ENCODE measurements at regions not wholly inside any gene's neighbourhood (a gene's known extent, or its start where the extent isn't known, plus 50 kb on each side); places are given as distances from the start of the nearest gene placed in this dataset.

- TF ChIP-seq, protein P1, sequence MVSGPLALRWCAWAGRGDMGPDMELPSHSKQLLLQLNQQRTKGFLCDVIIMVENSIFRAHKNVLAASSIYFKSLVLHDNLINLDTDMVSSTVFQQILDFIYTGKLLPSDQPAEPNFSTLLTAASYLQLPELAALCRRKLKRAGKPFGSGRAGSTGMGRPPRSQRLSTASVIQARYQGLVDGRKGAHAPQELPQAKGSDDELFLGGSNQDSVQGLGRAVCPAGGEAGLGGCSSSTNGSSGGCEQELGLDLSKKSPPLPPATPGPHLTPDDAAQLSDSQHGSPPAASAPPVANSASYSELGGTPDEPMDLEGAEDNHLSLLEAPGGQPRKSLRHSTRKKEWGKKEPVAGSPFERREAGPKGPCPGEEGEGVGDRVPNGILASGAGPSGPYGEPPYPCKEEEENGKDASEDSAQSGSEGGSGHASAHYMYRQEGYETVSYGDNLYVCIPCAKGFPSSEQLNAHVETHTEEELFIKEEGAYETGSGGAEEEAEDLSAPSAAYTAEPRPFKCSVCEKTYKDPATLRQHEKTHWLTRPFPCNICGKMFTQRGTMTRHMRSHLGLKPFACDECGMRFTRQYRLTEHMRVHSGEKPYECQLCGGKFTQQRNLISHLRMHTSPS (CRISPR knock-in tag; IDR thresholded peaks at IDR 0.05; ENCODE audit: low read depth): no peak
- TF ChIP-seq ZNF589 (CRISPR knock-in tag; conservative IDR thresholded peaks at IDR 0.05) (no peak), AKAP8 (CRISPR knock-in tag; IDR thresholded peaks at IDR 0.05) (no peak), THAP11 (CRISPR knock-in tag; IDR thresholded peaks at IDR 0.05) (no peak), TCF7 (IDR thresholded peaks at IDR 0.05; ENCODE audit: low read depth) (peak; percentile 38), ZNF644 (CRISPR knock-in tag; IDR thresholded peaks at IDR 0.05; ENCODE audit: low read depth) (no peak), HNF4A (CRISPR knock-in tag; IDR thresholded peaks at IDR 0.05) (peak; percentile 83), RXRA (CRISPR knock-in tag; IDR thresholded peaks at IDR 0.05) (no peak), KDM6A (CRISPR knock-in tag; IDR thresholded peaks at IDR 0.05; ENCODE audit: low read depth) (peak; percentile 43; the same call in 1 of the 2 replicates), ZBTB3 (CRISPR knock-in tag; IDR thresholded peaks at IDR 0.05; ENCODE audit: borderline replicate concordance, low read depth) (no peak), SP5 (CRISPR knock-in tag; IDR thresholded peaks at IDR 0.05; ENCODE audit: borderline replicate concordance, low read depth) (no peak), NR2F2 (IDR thresholded peaks at IDR 0.05; ENCODE audit: borderline replicate concordance, low read depth) (0 out of 2 replicates have a peak, but pooled peaks have one; percentile 21), FOXP1 (IDR thresholded peaks at IDR 0.05) (no peak), FOXP1 (CRISPR knock-in tag; IDR thresholded peaks at IDR 0.05) (peak; percentile 65), NFYB (CRISPR knock-in tag; IDR thresholded peaks at IDR 0.05) (no peak), ZNF234 (CRISPR knock-in tag; conservative IDR thresholded peaks at IDR 0.05) (no peak), ZNF776 (CRISPR knock-in tag; IDR thresholded peaks at IDR 0.05) (no peak), NR1H2 (CRISPR knock-in tag; IDR thresholded peaks at IDR 0.05; ENCODE audit: borderline replicate concordance, low read depth) (no peak), ZNF326 (CRISPR knock-in tag; IDR thresholded peaks at IDR 0.05; ENCODE audit: borderline replicate concordance) (no peak), HBP1 (CRISPR knock-in tag; IDR thresholded peaks at IDR 0.05; ENCODE audit: low read depth) (no peak), SMC3 (IDR thresholded peaks at IDR 0.05; ENCODE audit: low read length) (no peak), ATAD3A (CRISPR knock-in tag; IDR thresholded peaks at IDR 0.05) (no peak), ZFP36 (IDR thresholded peaks at IDR 0.05; ENCODE audit: borderline replicate concordance, low read depth, low read length, partially characterized antibody) (no peak), CREM (IDR thresholded peaks at IDR 0.05) (peak; percentile 40; the same call in 1 of the 2 replicates), CREM (CRISPR knock-in tag; IDR thresholded peaks at IDR 0.05) (no peak), FLYWCH1 (CRISPR knock-in tag; IDR thresholded peaks at IDR 0.05) (no peak), ZNF451 (CRISPR knock-in tag; IDR thresholded peaks at IDR 0.05) (no peak)
- TF ChIP-seq, protein P2, sequence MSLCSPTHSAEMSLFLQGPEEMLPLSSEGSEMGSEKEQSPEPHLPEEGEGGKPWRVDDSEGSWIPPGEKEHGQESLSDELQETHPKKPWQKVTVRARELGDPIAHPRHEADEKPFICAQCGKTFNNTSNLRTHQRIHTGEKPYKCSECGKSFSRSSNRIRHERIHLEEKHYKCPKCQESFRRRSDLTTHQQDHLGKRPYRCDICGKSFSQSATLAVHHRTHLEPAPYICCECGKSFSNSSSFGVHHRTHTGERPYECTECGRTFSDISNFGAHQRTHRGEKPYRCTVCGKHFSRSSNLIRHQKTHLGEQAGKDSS (CRISPR knock-in tag; IDR thresholded peaks at IDR 0.05; ENCODE audit: borderline replicate concordance, low read depth): no peak
- TF ChIP-seq, protein P3, sequence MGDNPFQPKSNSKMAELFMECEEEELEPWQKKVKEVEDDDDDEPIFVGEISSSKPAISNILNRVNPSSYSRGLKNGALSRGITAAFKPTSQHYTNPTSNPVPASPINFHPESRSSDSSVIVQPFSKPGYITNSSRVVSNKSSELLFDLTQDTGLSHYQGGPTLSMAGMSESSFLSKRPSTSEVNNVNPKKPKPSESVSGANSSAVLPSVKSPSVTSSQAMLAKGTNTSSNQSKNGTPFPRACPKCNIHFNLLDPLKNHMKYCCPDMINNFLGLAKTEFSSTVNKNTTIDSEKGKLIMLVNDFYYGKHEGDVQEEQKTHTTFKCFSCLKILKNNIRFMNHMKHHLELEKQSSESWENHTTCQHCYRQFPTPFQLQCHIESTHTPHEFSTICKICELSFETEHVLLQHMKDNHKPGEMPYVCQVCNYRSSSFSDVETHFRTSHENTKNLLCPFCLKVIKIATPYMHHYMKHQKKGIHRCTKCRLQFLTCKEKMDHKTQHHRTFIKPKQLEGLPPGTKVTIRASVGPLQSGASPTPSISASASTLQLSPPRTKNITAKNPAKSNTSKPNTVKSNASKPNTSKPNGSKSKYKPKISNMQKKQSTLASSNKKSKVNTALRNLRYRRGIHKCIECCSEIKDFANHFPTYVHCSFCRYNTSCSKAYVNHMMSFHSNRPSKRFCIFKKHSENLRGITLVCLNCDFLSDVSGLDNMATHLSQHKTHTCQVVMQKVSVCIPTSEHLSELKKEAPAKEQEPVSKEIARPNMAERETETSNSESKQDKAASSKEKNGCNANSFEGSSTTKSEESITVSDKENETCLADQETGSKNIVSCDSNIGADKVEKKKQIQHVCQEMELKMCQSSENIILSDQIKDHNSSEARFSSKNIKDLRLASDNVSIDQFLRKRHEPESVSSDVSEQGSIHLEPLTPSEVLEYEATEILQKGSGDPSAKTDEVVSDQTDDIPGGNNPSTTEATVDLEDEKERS (CRISPR knock-in tag; IDR thresholded peaks at IDR 0.05): no peak
Observed at GRCh38 chr13:99662678-99663077, 161.4 kb downstream of the TM9SF2 start (continued).
